Caco-2 (cell line): ENCODE measurements at regions not wholly inside any gene's neighbourhood (a gene's known extent, or its start where the extent isn't known, plus 50 kb on each side); places are given as distances from the start of the nearest gene placed in this dataset.

Experiments used
- BruUV-seq: library from RNA; stranded (reverse); fragments of 400-500 nt; replicated peaks from 2 replicates; lab custom pipeline; 2021; lab: Mats Ljungman, UMichigan
- CTCF ChIA-PET: fragments of 300-600 bp; sonication (Branson Sonifier 250); formaldehyde crosslinking; loops from one replicate; lab custom pipeline; 2022; ENCODE audit warnings: antibody characterized with exemption; lab: Charles Lee
- POLR2A ChIA-PET: fragments of 300-600 bp; sonication (Branson Sonifier 250); formaldehyde crosslinking; loops from one replicate; lab custom pipeline; 2022; ENCODE audit warnings: antibody characterized with exemption; lab: Charles Lee
- DNase-seq, 2 experiments: peaks; one replicate each; pipeline versions ENCODE4 v3.0.0 to v3.0.0-alpha.2; 2020 to 2022
- H3K27me3 ChIP-seq: replicated peaks from 2 replicates; pipeline ENCODE4 v1.6.0; 2011; ENCODE audit warnings: low read length; ENCODE audit not compliant: control insufficient read depth, insufficient read depth
- H3K36me3 ChIP-seq: 2 replicates; pipeline ENCODE4 v1.5.1; 2011; ENCODE audit warnings: low read length; ENCODE audit not compliant: control insufficient read depth, insufficient read depth
- H3K4me1 ChIP-seq: fragments of 250-450 bp; sonication (Bioruptor Pico); 2 replicates; pipeline ENCODE4 v1.5.1; 2020; ENCODE audit warnings: mild to moderate bottlenecking
- H3K4me3 ChIP-seq: 2 replicates; pipeline ENCODE4 v1.5.1; 2011; ENCODE audit warnings: low read depth, mild to moderate bottlenecking, control low read depth, low read length
- H3K9me3 ChIP-seq: fragments of 250-450 bp; sonication (Bioruptor Pico); 2 replicates; pipeline ENCODE4 v1.5.1; 2020; ENCODE audit warnings: mild to moderate bottlenecking, moderate library complexity
- H3K27ac Mint-ChIP-seq: one replicate; pipeline ENCODE4 v1.8.0; 2022; ENCODE audit warnings: mixed read lengths; ENCODE audit not compliant: unreplicated experiment
- H3K27me3 Mint-ChIP-seq: one replicate; pipeline ENCODE4 v1.8.0; 2022; ENCODE audit warnings: mixed read lengths; ENCODE audit not compliant: insufficient read depth, unreplicated experiment
- H3K36me3 Mint-ChIP-seq: one replicate; pipeline ENCODE4 v1.8.0; 2022; ENCODE audit warnings: mild to moderate bottlenecking, mixed read lengths; ENCODE audit not compliant: insufficient read depth, unreplicated experiment
- H3K4me1 Mint-ChIP-seq: one replicate; pipeline ENCODE4 v1.8.0; 2022; ENCODE audit warnings: low read depth, mixed read lengths; ENCODE audit not compliant: unreplicated experiment
- H3K4me3 Mint-ChIP-seq: one replicate; pipeline ENCODE4 v1.8.0; 2022; ENCODE audit warnings: mild to moderate bottlenecking, moderate library complexity, mixed read lengths; ENCODE audit not compliant: unreplicated experiment
- H3K9me3 Mint-ChIP-seq: one replicate; pipeline ENCODE4 v1.8.0; 2022; ENCODE audit warnings: mixed read lengths; ENCODE audit not compliant: unreplicated experiment
- intact Hi-C: fragments of 100-400 bp; cut with micrococcal nuclease; formaldehyde crosslinking; loops from one replicate; pipeline ENCODE4 v1.10.0; 2022; ENCODE audit not compliant: unreplicated experiment
- TF ChIP-seq, protein P1 (sequence below), 2 experiments: fragments of 200-600 bp in 1 of 2; IDR thresholded peaks; 1 replicate in 1 of 2; 2 replicates in 1 of 2; pipeline versions ENCODE4 v1.5.1 to v1.8.0; 2011 to 2022; ENCODE audit warnings: antibody characterized with exemption in 1 of 2, control low read depth in 1 of 2, inconsistent platforms in 1 of 2, low read depth in 1 of 2, low read length in 1 of 2, mild to moderate bottlenecking in 1 of 2, moderate library complexity in 1 of 2; ENCODE audit not compliant: insufficient read depth in 1 of 2, severe bottlenecking in 1 of 2, unreplicated experiment in 1 of 2

GRCh38 chr5:122723606-122724352 is 51.1 kb upstream of the SNX2 start:
- H3K9me3 Mint-ChIP-seq = no peaks in the 10 kb centered on the region
- no peaks in the 10 kb centered on the region for H3K36me3 ChIP-seq
- ChIA-PET CTCF (no interaction called here), POLR2A (no interaction called here)
- no TSS peak for BruUV-seq
- no peak overlapping the region for H3K27ac Mint-ChIP-seq
- no peaks in the 10 kb centered on the region for H3K36me3 Mint-ChIP-seq
- H3K27me3 Mint-ChIP-seq = no peaks in the 10 kb centered on the region
- no peaks in the 10 kb centered on the region for H3K27me3 ChIP-seq
- H3K4me1 Mint-ChIP-seq = no peaks in the 10 kb centered on the region
- no peak for DNase-seq
- TF ChIP-seq, protein P1, sequence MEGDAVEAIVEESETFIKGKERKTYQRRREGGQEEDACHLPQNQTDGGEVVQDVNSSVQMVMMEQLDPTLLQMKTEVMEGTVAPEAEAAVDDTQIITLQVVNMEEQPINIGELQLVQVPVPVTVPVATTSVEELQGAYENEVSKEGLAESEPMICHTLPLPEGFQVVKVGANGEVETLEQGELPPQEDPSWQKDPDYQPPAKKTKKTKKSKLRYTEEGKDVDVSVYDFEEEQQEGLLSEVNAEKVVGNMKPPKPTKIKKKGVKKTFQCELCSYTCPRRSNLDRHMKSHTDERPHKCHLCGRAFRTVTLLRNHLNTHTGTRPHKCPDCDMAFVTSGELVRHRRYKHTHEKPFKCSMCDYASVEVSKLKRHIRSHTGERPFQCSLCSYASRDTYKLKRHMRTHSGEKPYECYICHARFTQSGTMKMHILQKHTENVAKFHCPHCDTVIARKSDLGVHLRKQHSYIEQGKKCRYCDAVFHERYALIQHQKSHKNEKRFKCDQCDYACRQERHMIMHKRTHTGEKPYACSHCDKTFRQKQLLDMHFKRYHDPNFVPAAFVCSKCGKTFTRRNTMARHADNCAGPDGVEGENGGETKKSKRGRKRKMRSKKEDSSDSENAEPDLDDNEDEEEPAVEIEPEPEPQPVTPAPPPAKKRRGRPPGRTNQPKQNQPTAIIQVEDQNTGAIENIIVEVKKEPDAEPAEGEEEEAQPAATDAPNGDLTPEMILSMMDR (IDR thresholded peaks at IDR 0.05; ENCODE audit: insufficient read depth in 1 of 2, low read depth in 1 of 2, low read length in 1 of 2, severe bottlenecking in 1 of 2, unreplicated experiment in 1 of 2) = no peak
- no peak overlapping the region for H3K4me3 ChIP-seq
- no peak overlapping the region for H3K4me3 Mint-ChIP-seq
- no peaks in the 10 kb centered on the region for H3K9me3 ChIP-seq
- no peaks in the 10 kb centered on the region for H3K4me1 ChIP-seq
- intact Hi-C loops = no loop called here
